Stomach (tissue), 4 donors: ENCODE measurements at regions not wholly inside any gene's neighbourhood (a gene's known extent, or its start where the extent isn't known, plus 50 kb on each side); places are given as distances from the start of the nearest gene placed in this dataset.

Source experiments
- CTCF ChIP-seq, 7 experiments: fragments of 450-650 bp in 4 of 7; fragments of 200-600 bp in 3 of 7; sonication (generic) in 3 of 7; IDR thresholded peaks; one replicate each; pipeline ENCODE4 v1.5.1; 2016 to 2019; ENCODE audit warnings: antibody characterized with exemption in 7 of 7, control low read depth in 2 of 7, mild to moderate bottlenecking in 1 of 7
- EP300 ChIP-seq: sonication (generic); formaldehyde crosslinking; IDR thresholded peaks from one replicate; pipeline ENCODE4 v1.6.1; 2017; ENCODE audit warnings: antibody characterized with exemption
- POLR2A ChIP-seq, 4 donors: fragments of 450-650 bp; IDR thresholded peaks; one replicate each; pipeline ENCODE4 v1.6.1; 2016; ENCODE audit warnings: antibody characterized with exemption in 4 of 4, control low read depth in 2 of 4, mild to moderate bottlenecking in 1 of 4, moderate library complexity in 1 of 4
- POLR2AphosphoS5 ChIP-seq, 3 donors: sonication (generic); formaldehyde crosslinking; IDR thresholded peaks; one replicate each; pipeline ENCODE4 v1.6.1; 2016; ENCODE audit warnings: antibody characterized with exemption in 3 of 3

- no peak for TF ChIP-seq POLR2AphosphoS5 (IDR thresholded peaks at IDR 0.05)
- no peak for TF ChIP-seq CTCF (IDR thresholded peaks at IDR 0.05)
- TF ChIP-seq POLR2A (IDR thresholded peaks at IDR 0.05) = no peak
- TF ChIP-seq EP300 = no peak
These were observed 67.8 kb upstream of the EGLN3 start for GRCh38 chr14:34018564-34019244.
